Kasumi-1 (cell line): ENCODE measurements at regions not wholly inside any gene's neighbourhood (a gene's known extent, or its start where the extent isn't known, plus 50 kb on each side); places are given as distances from the start of the nearest gene placed in this dataset.
"Not testable (repeated sequence)": the region's sequence is repeated elsewhere in the genome, so short reads cannot be mapped to it uniquely, and the experiment has no call there.

Source experiments
- DNase-seq, 2 experiments: peaks; one replicate each; lab custom pipeline; 2025; lab: John Stamatoyannopoulos, UW

DNA sequence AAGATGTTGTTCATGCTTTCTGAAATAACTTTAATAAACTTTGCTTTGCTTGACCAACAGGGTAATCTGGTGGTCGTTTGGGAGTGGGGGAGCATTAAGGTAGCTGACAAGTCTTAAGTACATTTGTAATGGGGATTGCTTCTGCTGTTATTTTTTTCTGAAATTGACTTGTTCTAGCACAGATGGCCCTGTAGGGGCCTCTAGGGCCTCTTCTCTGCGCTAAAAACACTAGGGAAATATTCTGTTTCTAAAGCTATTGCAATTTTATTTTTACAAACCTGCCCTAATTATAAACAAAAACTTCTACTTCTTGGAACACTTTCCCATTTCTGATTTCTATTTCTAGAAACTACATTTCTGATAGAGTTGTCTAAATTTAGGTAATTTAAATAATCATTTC is 191.3 kb upstream of the KCNJ3 start:
- DNase-seq, result peak; percentile 32 to 50

DNA sequence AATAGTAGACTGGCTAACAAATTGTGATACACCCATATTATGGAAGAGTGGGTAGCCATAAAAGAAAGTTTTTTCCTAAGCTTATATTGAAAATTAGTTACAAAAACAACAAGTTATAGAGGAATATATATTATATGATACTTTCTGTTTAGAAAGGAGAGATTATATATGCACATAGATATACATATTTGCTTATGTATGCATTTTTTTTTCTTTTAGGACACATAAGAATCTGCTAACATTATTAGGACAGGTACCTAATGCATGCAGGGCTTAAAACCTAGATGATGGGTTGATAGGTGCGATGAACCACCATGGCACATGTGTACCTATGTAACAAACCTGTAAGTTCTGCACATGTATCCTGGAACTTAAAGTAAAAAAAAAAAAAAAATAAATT is 179.6 kb upstream of the KCNJ3 start:
- DNase-seq, result no peak

DNA sequence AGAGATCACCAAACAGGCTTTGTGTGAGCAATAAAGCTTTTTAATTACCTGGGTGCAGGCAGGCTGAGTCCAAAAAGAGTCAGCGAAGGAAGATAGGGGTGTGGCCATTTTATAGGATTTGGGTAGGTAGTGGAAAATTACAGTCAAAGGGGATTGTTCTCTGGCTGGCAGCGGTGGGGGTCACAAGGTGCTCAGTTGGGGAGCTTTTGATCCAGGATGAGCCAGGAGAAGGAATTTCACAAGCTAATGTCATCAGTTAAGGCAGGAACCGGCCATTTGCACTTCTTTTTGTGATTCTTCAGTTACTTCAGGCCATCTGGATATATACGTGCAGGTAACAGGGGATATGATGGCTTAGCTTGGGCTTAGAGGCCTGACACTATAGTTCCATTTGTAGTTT is 177.5 kb upstream of the KCNJ3 start:
- DNase-seq, result not testable (repeated sequence)

DNA sequence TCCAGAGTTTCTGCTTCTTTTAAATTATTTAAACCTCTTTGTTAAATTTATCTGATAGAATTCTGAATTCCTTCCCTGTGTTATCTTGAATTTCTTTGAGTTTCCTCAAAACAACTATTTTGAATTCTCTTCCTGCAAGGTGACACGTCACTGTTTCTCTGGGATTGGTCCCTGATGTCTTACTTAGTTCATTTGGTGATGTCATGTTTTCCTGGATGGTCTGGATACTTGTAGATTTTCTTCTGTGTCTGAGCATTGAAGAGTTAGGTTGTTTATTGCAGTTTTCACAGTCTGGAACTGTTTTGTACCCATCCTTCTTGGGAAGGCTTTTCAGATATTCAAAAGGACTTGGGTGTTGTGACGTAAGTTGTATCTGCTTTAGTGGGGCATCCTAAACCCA is 172.3 kb upstream of the KCNJ3 start:
- no peak for DNase-seq

DNA sequence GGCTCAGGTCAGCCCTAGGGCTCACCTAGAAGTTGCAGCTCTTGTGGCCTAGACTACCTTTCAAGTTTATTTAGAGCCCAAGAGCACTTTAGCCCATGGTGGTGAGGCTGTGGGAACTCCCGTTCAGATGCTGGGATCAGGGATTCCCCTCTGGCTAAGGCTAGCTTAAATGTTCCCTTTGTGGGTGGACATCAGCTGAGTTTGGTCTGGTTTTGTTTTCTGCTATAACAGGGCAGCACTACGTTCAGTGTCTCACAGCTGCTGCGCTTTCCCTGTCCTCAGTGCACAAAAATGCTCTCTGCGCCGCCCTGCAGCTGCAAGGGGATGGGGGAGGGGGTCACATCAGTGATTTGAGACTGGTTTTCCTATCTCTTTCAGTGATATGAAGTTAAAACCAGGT is 170.5 kb upstream of the KCNJ3 start:
- DNase-seq, result no peak

DNA sequence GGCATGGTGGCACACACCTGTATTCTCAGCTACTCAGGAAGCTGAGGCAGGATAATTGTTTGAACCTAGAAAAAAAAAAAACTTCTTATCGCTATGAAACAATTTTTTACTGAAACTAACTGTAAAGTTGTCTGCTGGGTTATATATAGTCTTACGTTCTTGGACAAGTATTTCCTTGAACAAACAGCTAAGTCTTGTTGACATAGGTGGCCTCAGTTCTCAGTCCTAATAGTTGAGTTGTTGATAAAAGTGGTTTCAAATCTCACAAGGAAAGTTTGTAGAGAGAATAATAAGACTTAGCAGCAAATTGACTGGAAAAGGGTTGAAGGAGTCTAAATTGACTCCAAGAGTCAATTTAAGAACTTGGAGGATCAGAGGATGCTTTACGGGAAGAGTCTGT is 166.5 kb upstream of the KCNJ3 start:
- no peak for DNase-seq

DNA sequence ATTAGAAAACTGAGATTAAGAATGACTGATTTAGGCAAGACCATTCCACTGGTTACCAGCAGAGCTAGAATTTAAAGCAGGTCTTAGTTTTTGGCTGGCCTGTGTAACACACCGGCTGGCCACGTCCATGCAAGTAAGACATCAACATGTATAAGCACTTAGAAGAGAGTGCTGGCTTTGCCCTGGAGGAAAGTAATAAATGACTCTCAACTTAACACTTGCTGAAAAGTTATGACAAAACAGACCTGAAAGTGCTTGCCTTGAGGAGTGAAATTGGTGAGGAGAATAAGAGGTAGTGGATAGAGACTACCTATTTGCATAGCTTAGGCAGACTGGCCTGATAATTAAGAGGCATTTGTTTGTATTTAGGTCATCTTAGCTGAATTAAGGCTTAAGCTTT is 165.7 kb upstream of the KCNJ3 start:
- DNase-seq, result no peak

DNA sequence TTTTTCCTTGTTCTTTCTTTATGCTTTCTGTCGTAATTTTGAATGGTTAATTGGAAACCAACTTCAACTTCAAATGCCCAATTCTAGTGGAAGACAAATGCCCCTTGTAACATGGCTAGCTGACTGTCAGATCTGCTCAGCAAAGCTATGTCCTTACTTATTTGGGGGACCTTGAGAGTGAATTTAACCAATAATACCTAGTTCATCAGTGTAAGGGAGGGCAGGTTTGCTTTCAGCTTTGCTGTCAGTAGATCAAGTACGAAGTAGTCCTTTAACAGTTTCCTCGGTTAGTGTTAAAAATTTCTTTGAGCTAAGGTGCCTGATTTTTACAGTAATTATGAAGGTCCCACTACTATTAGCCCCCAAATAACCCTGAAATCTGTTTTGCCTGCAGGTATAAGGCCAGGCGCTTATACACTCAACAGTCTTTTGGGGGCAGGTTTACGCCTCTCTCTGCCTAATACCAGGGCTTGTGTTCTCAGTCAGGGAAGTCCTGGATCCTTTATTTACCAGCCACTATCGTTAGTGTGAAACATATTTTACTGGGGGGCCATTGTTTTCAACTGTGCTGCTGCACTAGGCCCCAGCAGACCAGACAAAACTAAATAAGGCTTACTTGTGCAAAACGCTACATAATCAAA is 165.1 kb upstream of the KCNJ3 start:
- DNase-seq, result no peak

DNA sequence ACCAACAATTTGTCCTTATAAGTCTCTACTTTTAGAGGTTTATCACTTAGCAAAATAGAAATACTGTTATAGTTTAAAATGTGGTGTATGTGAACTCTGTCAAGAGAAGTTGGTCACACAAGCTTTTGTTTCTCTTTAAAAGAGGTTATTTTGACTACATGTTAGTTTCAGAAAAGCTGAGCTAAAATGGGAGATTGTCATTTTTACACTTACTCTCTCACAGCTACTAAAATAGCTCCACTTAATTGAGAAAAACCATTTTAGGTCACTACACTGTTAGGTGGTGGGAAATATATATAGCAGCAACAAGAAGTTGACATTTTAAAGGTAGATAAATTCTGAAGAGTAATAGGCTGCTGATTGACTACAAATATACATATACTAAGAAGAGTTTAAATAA is 161.5 kb upstream of the KCNJ3 start:
- DNase-seq, result no peak

DNA sequence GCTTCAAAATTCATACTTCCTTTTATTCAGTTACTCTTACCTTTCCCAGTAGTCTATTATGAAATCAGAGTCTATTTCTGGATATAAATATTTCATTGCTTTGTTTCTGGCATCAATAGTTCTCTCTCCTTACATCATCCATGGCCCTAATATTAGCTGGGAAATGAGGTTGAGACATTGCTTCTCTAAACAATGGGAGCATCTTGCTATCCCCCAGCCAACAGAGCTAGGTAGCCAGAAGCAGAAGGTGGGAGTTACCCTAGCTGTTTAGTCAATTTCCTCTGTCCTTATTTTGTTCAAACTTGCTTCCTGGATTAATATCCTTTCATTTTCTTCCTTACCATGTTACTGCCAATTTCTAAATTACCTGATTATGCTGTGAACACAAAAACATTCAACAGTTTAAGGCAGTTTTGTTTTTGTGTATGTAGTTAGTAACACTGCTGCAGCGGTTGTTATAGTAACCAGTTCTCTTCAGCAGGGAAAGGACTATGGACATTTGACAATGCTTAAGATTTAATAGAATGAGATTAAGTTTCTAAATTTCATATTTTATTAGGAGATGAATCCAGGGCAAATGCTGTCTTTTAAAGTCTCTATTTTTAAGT is 160.5 kb upstream of the KCNJ3 start:
- DNase-seq, result no peak

DNA sequence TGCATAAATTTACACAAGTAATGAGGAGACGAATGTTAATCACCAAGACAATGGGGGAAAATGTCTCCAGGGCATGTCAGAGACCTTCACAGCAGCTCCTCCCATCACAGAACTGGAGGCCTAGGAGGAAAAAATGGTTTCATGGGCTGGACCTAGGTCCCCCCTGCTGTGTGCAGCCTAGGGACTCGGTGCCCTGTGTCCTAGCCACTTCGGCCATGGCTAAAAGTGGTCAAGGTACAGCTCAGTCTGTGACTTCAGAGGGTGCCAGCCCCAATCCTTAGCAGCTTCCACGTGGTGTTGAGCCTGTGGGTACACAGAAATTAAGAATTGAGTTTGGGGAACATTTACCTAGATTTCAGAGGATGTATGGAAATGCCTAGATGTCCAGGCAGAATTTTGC is 152.2 kb upstream of the KCNJ3 start:
- no peak for DNase-seq

DNA sequence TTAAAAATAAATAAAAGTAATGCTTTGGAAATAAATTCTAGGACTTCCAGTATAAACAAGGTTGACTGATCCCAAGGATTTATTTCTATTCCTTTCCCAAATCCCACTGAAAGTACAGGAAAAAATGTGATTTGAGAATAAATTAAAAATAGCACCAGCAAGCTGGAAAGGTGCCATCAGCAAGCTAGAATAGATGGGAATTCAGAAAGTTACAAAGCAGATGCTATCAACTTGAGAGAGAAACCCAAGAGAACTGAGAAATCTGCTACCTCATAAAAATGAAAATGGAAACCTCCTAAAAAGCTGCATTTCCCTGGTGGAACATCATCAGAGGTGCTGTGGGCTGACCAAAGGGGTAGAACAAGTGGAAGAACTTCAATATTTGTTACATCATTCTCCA is 148.6 kb upstream of the KCNJ3 start:
- DNase-seq, result no peak

DNA sequence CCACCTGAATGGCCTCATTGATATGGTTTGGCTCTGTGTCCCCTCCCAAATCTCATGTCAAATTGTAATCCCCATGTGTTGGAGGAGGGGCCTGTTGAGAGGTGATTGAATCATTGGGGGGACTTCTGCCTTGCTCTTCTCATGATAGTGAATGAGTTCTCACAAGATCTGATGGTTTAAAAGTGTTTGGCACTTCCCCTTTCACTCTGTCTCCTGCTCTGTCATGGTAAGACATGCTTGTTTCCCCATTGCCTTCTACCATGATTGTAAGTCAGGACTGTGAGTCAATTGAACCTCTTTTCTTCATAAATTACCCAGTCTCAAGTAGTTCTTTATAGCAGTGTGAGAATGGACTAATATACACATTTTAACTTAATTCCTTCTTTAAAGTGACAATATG is 146.8 kb upstream of the KCNJ3 start:
- no peak for DNase-seq

DNA sequence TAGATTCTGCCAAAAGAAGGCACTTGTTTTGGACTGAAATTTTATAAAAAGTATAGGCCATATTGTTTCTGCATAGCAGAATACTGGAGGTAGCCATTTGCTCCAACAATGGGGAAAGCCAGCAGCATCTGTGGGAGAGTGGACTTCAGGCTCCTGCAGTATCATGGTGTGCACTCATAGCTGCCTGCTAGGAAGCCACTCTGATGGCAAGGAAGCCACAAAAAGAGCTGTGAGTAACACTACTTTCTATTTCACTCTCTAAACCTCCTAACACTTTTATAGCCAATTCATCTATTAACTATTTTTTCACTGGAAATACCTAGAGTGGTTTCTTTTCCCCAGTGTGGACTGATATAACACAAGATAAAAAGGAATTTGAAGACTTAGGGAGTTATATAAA is 144.4 kb upstream of the KCNJ3 start:
- no peak for DNase-seq

DNA sequence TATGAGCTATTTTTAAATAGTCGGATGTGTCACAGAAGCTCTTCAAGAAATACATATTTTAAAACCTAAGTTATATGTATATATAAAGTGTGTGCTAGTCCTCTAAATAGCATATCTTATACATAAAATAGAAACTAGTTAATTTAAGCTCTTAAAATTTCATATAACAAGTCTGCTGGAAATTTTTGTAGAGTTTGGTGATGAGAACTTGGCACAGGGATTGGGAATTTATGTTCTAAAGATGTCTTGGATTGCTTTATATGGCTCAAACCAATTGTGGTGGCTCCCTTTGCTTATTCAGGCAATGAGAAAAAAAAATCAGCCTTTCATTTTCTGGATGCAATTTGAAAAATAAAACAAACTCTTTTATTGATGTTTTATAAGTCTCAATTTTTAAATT is 142.8 kb upstream of the KCNJ3 start:
- DNase-seq, result no peak

DNA sequence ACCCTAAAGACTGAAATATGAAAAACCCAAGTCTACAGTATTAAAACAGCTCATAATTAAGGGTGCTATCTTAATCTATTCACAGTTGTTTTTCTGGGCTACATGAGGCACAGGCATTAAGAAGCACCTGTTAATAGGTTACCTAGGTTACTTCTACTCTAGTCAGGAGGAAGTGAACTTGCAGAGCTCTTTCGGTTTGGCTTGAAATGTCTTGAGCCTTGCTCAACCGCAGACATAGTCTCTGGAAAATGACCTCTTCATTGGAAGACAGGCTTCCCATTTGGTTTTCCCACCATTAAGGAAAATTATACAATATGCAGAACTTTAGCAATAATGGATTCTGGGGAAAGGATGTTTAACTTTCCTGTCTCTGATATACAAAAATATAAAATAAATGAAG is 142.3 kb upstream of the KCNJ3 start:
- no peak for DNase-seq

DNA sequence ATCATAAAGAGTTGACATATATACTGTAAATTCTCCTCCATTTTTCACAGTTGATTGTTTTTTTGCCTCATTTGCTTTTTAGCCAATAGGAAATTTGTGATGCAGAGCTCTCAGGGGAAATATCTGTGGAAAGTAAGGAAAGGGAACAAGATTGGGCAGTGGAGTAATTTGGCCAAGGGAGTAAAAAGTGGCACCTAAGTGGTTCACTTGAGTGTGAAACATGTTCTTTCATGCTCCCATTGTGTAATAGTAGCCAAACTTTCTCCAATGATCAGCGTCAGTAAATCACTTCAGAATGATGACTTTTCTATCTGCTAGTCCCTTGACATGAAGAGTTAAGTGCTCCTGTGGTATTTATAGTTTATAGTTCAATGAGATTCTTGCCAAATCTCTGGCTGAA is 141.9 kb upstream of the KCNJ3 start:
- no peak for DNase-seq

DNA sequence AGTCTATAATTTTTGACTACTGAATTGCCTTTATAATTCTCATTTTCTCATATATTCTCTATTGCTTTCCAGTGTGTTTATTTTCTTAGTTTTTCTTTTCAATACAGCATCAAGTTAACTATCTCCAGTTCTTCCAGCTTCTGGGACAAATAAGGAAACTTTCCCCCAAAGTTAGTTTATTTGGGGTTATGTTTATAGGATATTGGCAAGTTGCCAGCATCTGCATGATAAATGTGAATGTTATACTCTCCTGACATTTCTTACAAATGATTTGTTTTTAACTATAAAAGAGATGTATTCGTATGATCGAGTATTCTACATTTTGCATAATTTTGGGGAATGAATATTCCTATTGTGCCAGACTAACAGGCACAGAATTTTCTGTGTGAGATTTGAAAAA is 140.6 kb upstream of the KCNJ3 start:
- DNase-seq, result no peak

DNA sequence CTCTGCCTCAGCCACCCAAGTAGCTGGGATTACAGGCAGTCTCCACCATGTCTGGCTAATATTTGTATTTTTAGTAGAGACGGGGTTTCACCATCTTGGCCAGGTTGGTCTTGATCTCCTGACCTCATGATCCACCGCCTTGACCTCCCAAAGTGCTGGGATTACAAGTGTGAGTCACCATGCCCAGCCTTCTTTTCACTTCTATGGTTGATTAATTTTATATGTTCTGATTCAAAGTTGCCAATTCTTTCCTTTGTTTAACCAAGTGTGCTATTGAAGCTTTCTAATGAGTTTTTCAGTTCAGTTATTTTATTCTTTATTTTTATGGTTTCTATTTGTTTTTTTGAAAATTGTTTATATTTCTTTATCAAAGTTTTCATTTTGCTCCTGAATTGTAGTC is 133.1 kb upstream of the KCNJ3 start:
- DNase-seq, result no peak

DNA sequence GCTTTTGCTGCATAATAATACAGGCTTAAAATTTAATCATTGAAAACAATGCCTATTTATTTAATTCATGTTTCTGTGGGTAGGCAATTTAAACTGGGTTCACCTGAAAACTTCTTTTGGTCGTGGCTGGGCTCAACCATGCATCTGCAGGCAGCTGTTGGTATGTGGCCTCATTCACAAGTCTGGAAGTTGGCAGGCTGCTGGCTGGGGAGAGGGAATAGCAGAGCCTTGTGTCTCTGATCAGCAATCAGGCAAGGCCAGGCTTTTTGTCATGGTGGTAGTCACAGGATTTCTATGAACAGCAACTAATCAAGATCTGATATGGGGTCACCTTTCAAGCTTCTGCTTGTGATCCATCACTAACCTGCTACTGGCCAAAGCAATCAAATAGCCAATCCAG is 130.1 kb upstream of the KCNJ3 start:
- DNase-seq, result no peak

DNA sequence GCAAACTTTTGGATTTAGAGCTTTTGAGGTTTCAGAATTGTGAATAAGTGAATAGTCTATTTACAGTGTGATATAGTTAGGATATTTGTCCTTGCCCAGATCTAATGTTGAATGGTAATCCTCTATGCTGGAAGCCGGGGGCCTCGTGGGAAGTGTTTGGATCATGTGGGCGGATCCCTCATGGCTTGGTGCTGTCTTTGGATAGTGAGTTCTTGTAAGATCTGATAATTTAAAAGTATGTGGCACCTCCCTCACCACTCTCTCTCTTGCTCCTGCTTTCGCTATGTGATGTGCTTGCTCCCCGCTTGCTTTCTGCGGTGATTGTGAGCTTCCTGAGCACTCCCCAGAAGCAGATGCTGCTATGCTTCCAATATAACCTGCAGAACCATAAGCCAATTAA is 128.0 kb upstream of the KCNJ3 start:
- DNase-seq, result no peak

DNA sequence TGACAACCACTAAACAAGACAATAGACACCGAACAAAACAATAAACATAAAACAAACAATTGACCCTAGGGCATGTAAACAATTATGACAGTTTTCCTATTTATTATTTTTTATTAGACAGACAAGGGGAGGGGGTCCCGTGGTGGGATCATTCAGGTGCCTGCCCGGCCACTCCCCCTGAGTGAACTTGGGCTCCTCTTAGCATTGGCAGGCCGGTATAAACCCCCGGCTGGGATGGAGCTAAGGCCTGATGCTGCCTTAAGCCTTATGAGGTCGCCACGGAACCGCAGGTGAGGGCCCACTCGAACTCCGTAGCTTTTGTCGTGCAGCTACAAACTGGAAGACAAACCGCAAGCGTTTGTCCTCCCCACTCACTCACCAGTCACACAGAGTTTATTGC is 121.8 kb upstream of the KCNJ3 start:
- not testable (repeated sequence) for DNase-seq

DNA sequence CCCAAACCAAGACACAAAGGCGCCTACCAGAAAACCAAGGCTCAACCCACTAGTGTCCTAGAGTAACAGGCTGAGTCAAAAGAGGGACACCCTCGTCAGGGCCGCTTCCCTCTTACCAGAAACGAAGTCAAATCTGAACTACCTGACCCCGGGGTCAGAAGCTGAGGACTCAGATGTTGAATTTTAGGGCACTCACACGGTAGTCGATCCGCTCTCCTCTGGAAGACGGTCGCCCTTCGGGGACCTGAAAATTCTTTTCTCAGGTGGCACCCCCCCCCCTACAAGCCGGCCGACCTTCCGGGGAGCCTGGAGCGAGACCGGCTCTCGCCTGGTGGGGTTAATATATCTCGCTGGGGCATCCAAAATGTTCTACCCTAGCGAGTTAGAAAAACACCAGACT is 121.1 kb upstream of the KCNJ3 start:
- DNase-seq, result no peak

DNA sequence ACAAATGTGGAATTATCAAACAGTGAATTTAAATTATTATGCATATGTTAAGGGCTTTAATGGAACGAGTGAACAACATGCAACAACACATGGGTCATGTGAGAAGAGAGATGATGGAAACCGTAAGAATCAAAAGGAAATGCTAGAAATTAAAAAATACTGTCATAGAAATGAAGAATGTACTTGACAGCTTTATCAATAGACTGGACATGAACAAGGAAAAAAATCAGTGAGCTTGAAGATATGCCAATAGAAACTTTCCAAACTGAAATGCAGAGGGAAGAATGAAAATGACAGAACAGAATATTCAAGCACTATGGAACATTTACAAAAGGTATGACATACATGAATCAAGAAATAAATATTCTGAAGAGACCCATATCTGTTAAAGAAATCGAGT is 117.7 kb upstream of the KCNJ3 start:
- no peak for DNase-seq
